Kidney epithelial cell (primary cell): ENCODE measurements at regions not wholly inside any gene's neighbourhood (a gene's known extent, or its start where the extent isn't known, plus 50 kb on each side); places are given as distances from the start of the nearest gene placed in this dataset.

Experiments
- DNase-seq: peaks from one replicate; pipeline ENCODE4 v3.0.0-alpha.2; 2010; ENCODE audit warnings: low read depth
- H3K27me3 ChIP-seq: 2 replicates; pipeline ENCODE4 v1.6.0; 2011; ENCODE audit warnings: low read length; ENCODE audit not compliant: control insufficient read depth, insufficient read depth
- H3K36me3 ChIP-seq: 2 replicates; pipeline ENCODE4 v1.5.1; 2011; ENCODE audit warnings: low read length; ENCODE audit not compliant: control insufficient read depth, insufficient read depth
- H3K4me3 ChIP-seq: 2 replicates; pipeline ENCODE4 v1.5.1; 2011; ENCODE audit warnings: low read depth, mild to moderate bottlenecking, control low read depth, low read length
- CTCF ChIP-seq: IDR thresholded peaks from 2 replicates; pipeline ENCODE4 v1.5.1; 2011; ENCODE audit warnings: mild to moderate bottlenecking, moderate library complexity, low read length, control low read depth, inconsistent platforms; ENCODE audit not compliant: insufficient read depth, poor library complexity, severe bottlenecking

GRCh38 chr16:73288520-73288919 is 240.6 kb upstream of the ZFHX3 start:
- H3K4me3 ChIP-seq, result no peak overlapping the region
- H3K27me3 ChIP-seq, result peaks cover 2% of the 10 kb centered on the region
- TF ChIP-seq CTCF, result no peak
- no peaks in the 10 kb centered on the region for H3K36me3 ChIP-seq
- DNase-seq, result no peak

DNA sequence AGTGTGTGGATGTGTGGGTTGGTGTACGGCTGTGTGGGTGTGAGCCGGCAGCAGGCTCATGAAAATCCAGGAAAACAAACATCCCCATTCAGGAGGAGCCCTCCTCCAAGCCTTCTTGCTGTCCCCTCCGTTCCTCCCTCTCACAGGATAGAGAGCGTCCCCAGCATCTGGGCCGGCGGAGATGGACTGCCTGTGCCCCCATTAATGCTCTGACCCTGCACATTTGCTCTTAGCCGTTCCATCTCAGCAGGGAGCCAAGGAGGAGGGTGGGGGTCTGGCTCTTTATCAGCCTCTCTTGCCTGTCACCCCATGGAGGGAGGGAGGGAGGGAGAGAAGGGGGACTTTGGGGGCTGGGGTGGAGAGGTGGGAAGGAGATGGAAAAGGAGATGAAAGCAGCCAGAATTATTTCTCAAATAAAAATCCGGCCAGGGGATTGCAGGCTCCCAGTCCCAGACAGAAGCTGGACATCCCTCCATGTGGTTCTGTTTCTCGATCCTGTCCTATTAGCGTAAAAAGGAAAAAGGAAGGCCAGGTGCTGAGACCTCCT is 240.0 kb upstream of the ZFHX3 start:
- no peak for DNase-seq
- Histone ChIP-seq H3K36me3 (no peaks in the 10 kb centered on the region), H3K4me3 (no peak overlapping the region), H3K27me3 (peaks cover 2% of the 10 kb centered on the region)
- no peak for TF ChIP-seq CTCF

DNA sequence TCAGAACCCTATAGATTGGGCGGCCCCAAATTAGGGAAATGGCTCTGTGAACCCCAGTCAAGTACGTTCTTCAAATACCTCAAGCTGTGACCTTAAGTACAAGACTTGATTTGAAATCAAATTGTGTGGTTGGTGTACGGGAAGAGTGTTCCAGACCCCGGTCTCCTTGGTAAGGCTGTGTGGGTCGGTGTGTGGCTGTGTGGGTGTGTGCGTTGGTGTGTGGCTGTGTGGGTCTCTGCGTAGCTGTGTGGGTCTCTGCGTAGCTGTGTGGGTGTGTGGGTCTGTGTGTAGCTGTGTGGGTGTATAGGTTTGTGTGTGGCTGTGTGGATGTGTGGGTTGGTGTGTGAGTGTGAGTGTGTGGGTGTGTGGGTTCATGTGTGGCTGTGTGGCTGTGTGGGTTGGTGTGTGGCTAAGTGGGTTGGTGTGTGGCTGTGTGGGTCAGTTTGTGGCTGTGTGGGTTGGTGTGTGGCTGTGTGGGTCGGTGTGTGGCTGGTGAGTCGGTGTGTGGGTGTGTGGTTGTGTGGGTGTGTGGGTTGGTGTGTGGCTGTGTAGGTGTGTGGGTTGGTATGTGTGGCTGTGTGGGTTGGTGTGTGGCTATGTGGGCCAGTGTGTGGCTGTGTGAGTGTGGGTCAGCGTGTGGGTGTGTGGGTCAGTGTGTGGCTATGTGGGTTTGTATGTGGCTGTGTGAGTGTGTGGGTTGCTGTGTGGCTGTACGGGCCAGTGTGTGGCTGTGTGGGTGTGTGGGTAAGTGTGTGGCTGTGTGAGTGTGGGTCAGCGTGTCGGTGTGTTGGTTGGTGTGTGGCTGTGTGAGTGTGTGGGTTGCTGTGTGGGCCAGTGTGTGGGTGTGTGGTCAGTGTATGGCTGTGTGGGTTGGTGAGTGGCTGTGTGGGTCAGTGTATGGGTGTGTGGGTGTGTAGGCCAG is 238.7 kb upstream of the ZFHX3 start:
- DNase-seq, result no peak
- Histone ChIP-seq H3K36me3 (no peaks in the 10 kb centered on the region), H3K27me3 (peaks cover 2% of the 10 kb centered on the region), H3K4me3 (no peak overlapping the region)
- no peak for TF ChIP-seq CTCF

DNA sequence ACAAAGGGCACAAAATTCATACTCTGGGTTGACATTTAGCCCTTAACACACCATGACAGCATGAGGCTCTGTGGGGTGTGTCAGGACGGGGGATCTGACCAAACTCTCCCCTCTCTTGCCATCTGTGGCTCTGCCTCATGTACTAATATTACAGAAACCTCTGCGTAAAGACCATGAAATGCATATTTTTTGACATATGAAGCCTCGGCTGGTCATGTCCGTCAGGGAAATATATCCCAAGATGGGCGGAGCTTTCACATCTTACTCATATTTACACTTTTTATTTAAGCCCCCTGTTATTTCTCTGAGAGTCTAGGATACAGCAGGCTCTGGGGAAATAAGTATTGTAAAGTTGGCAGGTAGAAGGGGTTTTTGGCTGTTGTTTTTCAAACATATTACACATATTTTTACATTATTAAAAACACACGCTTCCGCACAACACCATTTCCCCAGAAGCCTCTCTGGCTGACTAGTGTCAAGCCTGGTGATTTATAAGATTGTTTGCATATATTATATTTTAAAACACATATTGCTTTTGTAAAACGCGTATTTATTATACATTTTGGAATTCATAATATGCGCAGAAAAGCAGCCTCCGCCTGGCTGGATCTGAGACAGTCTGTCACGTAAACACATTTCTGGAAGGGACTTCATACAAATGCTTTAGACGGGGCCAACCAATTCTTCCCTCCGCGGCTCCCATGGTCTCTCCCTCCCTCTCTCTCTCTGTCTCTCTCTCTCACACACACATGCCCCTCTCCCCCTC is 237.7 kb upstream of the ZFHX3 start:
- no peak for TF ChIP-seq CTCF
- Histone ChIP-seq H3K36me3 (no peaks in the 10 kb centered on the region), H3K27me3 (peaks cover 2% of the 10 kb centered on the region), H3K4me3 (no peak overlapping the region)
- DNase-seq, result no peak

GRCh38 chr16:73280388-73280787 is 232.5 kb upstream of the ZFHX3 start:
- TF ChIP-seq CTCF, result no peak
- no peaks in the 10 kb centered on the region for H3K36me3 ChIP-seq
- no peak overlapping the region for H3K4me3 ChIP-seq
- DNase-seq, result no peak
- no peaks in the 10 kb centered on the region for H3K27me3 ChIP-seq
